KBM-7 (cell line): ENCODE measurements at regions not wholly inside any gene's neighbourhood (a gene's known extent, or its start where the extent isn't known, plus 50 kb on each side); places are given as distances from the start of the nearest gene placed in this dataset.

Source experiments
- DNase-seq: peaks from one replicate; pipeline ENCODE4 v3.0.0-alpha.2; 2015
- in situ Hi-C: fragments of 300-500 bp; cut with MboI; formaldehyde crosslinking; loops from 2 replicates; pipeline ENCODE4 v1.14.3; 2020; ENCODE audit warnings: low sequenced_read_pairs, low pct_unique_long_range_greater_than_20kb, mixed read lengths

GRCh38 chr18:72114801-72115594 lies 429.1 kb downstream of the CBLN2 start:
- DNase-seq = no peak
- in situ Hi-C loops = no loop called here

GRCh38 chr18:72107647-72108383 lies 436.3 kb downstream of the CBLN2 start:
- no peak for DNase-seq
- in situ Hi-C loops = no loop called here

DNA sequence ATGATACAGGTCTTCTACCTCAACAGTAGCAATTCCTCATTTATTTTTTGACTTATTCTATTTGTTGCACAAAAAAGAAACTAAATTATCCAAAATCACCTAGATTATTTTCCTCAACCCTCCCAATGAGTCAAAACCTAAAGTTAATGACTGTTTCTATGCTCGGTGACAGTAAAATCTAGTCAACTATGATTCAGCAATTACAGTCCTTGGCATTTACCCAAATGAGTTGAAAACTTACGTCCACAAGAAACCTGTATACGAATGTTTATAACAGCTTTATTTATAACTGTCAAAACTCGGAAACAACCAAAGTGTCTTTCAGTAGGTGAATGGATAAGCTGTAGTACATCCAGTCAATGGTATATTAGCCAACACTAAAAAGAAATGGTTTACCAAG lies 439.3 kb downstream of the CBLN2 start:
- in situ Hi-C loops = no loop called here
- no peak for DNase-seq

DNA sequence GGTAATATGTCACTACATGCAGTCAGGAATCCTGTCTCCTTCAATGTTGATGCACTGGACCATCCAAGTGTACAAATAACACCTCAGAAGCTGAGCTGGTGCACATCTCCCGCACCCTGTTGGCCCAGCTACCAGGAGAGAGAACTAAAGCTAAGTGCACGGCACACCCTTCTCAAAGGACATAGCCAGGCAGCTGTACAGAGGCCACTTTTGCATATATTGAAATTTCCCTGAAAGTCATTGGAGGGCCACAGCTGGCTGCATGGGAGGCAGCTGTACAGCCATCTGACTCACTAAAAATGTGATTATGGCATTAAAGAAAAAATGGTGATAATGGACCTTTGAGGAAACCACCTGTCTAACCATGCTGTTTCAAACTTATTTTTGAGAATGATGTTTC lies 441.7 kb downstream of the CBLN2 start:
- DNase-seq = no peak
- in situ Hi-C loops = no loop called here

GRCh38 chr18:72100465-72101004 lies 443.6 kb downstream of the CBLN2 start:
- no peak for DNase-seq
- in situ Hi-C loops = no loop called here

- no peak for DNase-seq
- in situ Hi-C loops = no loop called here
These were observed 452.8 kb downstream of the CBLN2 start for GRCh38 chr18:72091369-72091768.

- in situ Hi-C loops = no loop called here
- DNase-seq = no peak
These were observed 454.7 kb downstream of the CBLN2 start for GRCh38 chr18:72089432-72089831.

DNA sequence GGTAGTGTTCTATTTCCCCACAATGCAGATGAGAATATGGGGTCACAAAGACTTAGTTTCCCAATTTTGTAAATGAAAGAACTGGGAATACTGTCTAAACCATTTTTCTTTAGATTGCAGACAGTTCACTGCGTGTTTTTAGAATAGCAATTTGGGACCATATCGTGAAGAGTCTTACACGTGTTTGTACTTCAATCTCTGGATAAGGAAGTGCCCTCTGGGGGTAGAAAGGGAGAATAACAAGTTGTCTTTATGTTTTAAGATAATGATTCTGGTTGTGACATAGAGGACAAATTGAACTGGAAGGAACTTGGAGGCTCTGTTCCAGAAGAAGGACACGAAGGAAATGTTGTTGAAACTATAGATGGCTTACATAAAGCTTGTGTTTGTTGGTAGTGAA lies 457.7 kb downstream of the CBLN2 start:
- peak; percentile 20 for DNase-seq
- in situ Hi-C loops = no loop called here

DNA sequence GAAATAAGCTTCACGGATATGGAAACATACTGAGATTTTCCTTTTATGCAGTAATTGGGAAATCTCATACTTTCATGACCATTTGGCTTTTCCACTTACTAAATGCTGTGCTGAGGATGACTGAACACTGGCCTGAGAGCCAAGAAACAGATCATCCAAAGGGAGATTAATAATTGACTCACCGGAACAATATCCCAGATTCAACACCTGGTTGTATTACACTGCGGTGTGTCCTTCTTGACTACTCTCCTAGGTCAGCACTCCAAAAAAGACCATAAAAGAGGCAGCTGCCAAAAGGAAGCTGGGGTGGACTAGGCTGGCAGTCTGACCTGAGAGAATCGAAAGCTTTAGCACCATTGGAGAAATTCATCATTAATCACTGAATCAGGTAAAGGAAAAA lies 469.1 kb downstream of the CBLN2 start:
- no peak for DNase-seq
- in situ Hi-C loops = no loop called here

GRCh38 chr18:72063001-72063400 lies 481.1 kb downstream of the CBLN2 start:
- DNase-seq = no peak
- in situ Hi-C loops = no loop called here

GRCh38 chr18:72058851-72059250 lies 485.3 kb downstream of the CBLN2 start:
- DNase-seq = no peak

GRCh38 chr18:72056171-72056570 lies 488.0 kb downstream of the CBLN2 start:
- in situ Hi-C loops = no loop called here
- DNase-seq = no peak

More at GRCh38 chr18:72058851-72059250, 485.3 kb downstream of the CBLN2 start:
- in situ Hi-C loops = no loop called here

DNA sequence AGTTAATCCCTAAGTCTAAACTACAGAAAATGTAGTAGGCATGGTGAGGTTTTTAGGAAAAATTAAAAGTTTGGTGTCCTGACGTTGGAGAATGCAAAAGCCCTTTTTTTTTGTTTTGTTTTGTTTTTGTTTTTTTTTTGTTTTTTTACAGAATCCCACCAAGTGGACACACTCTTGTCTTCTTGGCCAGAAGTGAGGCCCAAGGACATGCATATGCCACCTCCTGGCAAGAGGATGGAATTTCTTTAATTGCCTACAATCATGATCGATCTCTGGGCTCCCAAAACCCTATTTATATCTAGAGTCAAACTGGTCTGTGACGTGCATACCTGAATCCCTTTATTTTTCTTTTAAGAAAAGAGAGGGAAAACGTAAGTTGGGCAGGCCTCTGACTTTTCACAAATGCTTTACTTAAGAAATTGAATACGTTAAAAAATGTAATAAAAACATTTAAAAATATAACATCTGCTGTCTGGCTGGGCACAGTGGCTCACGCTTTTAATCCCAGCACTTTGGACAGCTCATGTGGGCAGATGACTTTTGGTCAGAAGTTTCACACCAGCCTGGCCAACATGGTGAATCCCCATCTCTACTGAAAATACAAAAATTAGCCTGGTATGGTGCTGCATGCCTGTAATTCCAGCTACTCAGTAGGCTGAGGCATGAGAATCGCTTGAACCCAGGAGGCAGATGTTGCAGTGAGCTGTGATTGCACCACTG lies 502.7 kb downstream of the CBLN2 start:
- DNase-seq = no peak
- in situ Hi-C loops = no loop called here

GRCh38 chr18:72013427-72013850 lies 530.7 kb downstream of the CBLN2 start:
- in situ Hi-C loops = no loop called here
- no peak for DNase-seq

- in situ Hi-C loops = no loop called here
- DNase-seq = no peak
These were observed 545.5 kb downstream of the CBLN2 start for GRCh38 chr18:71998547-71999097.

GRCh38 chr18:71995904-71996465 lies 548.2 kb downstream of the CBLN2 start:
- in situ Hi-C loops = no loop called here
- DNase-seq = no peak

GRCh38 chr18:71994273-71994672 lies 549.9 kb downstream of the CBLN2 start:
- in situ Hi-C loops = no loop called here
- DNase-seq = no peak

DNA sequence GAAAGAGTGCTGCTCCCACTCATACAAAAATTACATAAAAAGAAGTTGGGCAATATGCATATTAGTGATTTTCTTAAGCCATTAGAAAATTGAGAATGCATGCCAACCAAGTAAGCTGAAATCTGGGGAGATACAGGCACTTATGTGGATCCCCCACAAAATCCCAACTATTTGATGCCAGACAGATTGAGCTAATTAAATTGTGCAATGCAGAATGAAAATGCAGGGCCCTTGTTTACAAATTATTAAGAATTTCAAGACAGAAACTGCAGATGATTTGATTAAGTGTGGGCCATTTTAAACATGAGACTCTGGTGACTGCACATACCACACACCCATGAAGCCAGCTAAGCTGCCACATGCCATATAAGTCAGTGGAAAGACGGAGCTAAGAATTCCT lies 554.5 kb downstream of the CBLN2 start:
- DNase-seq = no peak
- in situ Hi-C loops = no loop called here

GRCh38 chr18:71986351-71987050 lies 557.6 kb downstream of the CBLN2 start:
- in situ Hi-C loops = no loop called here
- DNase-seq = no peak
